GM21381 (cell line): ENCODE measurements at regions not wholly inside any gene's neighbourhood (a gene's known extent, or its start where the extent isn't known, plus 50 kb on each side); places are given as distances from the start of the nearest gene placed in this dataset.

Source experiments
- ATAC-seq: cut with Tn5 transposase; IDR thresholded peaks from one replicate; pipeline ENCODE4 v1.9.1; 2021; ENCODE audit warnings: mild to moderate bottlenecking, moderate library complexity; ENCODE audit not compliant: unreplicated experiment

DNA sequence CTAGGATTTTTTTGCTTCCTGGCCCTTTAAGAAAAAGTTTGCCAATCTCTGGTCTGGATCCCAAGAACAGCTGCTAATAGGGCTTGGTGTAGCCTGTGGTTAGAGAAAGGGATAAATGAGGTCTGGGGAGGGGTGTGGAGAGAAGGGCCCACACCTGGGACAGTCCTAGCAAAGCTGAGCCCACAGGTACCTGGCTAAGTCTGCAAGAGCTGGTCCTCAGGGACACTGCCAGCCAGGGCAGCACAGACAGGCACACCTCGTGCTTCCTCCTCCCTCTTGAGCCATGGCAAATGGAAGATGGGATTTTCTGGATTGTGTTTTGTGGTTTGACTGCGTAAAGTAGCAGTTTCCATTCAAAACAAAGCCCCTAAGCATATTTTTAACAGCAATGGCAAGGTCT is 217.5 kb downstream of the SOX9 start:
- no peak for ATAC-seq

DNA sequence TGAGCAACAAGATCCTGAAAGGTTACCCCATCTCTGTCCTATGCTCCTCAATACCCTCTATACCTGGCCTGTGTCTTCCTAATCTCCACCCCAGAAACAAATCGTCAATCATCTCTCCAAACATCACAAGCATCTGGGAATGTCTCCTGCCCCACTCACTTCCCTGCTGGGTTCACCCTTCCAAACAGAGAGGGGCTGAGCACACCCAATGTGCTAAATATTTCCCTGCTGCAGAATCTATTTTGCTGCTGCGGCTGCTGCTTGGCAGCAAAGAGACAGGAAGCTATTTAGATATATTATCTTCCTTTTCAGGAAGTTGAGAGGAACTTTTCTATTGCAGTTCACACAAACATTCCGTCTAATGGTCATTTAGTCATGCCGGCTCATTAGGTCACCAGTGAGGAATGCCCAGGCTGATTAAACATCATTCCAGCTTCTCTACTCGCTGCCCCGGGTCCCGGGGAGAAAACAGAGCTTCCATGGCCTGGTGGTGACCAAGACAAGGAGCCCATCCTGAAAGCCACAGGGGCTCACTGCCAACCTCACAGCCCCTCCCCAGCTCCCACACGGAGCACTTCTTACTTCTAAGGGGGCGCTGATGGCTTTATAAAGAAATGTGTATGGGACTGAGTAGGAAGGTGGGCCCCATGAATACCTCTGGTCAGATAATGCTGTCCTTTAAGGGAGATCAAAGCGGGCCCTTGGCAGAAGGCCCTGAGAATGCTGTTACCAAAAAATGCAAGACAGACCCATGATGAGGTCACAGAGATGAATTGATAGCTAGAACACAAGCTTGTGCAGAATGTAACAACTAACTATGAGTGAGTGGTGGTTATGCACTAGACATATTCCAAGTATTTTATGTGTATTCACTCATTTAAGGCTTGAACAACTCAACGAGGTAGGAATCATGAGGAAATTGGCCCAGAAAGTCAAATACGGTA is 218.3 kb downstream of the SOX9 start:
- no peak for ATAC-seq

DNA sequence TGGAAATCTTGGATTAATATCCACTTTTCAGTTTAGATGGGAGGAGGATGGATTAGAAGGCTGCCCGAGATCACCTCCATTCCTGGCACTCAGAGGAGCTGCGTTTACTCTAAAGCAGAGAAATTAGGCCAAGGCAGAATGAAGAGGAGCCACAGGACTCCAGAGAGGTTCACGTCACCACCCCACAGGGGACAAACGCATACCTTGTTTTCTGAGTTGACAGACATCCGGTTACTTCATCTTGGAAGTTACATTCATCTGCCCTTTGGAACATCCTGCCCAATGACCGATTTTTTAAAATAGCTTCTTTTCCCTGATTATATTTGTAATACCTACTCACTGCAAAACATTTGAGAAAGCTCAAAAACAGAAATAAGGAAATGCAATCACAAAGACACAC is 220.0 kb downstream of the SOX9 start:
- no peak for ATAC-seq

DNA sequence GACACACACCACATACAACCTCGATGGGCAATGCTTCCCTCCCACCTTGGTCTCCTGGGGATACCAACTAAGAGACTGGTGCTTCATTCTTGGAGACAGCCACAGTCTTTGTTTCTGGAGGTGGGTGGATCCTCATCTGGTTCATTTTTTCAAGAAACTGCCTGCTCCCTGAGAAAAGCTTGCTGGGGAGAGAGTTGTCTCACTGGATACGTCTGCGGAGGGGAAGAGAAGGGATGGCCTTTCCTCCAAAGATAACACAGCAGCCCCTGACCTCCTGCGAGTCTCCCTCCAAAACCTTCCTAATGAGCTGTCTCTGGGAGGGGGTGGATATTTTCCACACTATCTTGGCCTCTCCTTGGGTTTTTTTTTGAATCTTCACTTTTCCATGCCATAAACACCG is 221.2 kb downstream of the SOX9 start:
- no peak for ATAC-seq

DNA sequence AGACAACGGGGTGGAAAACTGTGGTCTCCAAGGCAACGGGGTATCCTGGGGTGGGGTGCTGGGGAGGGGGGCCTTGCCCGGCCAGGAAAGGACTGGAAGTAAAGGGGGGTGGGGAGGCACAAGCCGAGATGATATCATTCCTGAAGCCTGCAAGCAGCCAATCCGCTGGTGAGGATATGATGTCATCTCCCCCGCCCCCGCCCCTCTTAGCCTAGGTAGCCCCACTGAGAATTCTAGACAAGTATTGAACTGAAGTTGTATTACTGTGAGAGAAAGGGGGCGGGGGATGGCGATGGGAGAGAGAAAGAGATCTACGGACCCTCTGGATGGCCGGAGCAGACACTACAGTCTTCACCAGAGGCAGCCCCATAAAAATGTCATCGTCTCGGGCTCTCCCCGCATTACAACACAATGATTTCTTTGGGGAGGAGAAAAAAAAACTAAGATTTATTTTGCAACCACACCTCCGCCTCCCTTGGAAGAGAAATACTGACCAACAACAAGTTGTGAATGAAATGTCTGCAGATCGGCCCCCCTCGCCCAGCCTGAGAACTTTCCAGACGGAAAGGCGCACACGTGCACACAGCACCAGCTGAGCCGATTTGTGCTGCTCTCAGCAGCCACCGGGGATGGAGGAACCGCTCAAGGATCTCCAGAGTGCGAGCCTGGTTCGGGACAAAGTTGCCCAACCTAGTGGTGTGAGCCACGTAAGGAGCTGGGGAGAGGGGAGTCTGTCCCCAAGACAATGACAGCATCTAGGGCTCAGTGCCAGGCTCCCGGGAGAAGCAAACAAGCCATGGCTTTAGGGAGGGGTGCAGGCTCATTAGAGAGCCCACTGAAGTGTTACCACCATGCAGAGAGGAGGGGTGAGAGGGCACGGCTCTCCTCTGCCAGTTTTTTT is 222.1 kb downstream of the SOX9 start:
- no peak for ATAC-seq

DNA sequence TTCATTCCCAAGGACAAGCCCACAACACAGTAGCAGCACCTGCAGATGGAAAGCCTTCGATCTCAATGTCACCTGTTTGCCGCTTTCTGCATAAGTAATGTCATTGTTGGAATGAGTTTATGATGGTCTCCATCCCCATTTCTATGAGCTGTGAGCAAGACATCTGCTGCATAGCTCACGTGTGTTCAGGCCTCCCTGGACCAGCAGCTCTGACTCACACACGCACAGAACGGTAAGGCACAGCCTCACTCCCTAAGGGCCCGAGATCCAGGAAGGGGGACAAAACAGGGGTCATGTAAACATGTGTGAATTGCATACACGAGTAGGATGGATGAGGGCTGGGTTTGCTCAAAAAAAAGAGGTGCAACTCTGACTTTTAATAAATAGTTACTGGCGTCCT is 223.1 kb downstream of the SOX9 start:
- ATAC-seq = no peak

DNA sequence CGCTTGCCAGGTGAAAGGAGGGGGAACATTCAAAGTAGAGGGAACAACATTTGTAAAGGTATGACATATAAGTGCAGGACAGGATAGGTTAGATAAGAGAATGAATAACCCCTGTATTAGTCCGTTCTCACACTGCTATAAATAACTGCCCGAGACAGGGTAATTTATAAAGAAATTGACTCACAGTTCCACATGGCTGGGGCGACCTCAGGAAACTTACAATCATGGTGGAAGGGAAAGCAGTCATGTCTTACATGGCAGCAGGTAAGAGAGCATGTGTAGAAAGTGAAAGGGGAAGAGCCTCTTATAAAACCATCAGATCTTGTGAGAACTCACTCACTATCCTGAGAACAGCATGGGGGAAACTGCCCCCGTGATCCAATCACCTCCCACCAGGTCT is 223.8 kb downstream of the SOX9 start:
- ATAC-seq = no peak

DNA sequence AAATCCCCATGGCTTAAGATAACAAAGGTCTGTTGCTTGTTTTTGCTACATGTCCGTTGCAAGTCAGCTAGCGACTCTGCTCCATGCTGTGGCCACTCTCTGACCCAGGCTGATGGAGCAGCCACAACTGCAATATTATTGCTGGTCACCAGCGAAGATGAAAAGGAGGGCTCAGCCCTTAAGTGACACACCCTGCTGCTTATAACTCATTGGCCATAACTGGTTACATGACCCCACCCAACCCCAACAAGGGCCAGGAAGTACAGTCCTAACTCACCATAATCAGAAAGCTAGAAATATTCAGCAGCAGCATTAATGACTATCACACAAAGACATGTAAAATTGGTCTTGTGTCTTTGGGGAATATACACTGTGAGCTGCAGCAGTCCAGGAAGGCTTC is 224.3 kb downstream of the SOX9 start:
- ATAC-seq = no peak

DNA sequence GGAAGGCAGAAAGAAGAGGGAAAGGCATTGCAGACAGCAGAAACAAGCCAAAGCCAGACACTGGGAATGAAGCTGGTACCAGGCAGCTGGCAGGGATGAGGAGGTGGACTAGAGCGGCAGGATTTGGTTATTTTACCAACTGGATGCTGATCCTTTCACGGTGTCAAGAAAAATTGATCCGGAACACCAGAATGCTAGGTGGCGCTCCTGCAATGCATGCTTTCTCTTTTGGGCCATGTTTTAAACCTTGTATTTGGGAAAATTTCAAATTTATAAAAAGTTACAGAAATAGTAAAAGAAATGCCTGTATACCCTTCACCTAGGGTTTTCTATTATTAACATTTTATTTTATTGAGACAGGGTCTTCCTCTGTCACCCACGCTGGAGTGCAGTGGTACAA is 224.7 kb downstream of the SOX9 start:
- no peak for ATAC-seq

DNA sequence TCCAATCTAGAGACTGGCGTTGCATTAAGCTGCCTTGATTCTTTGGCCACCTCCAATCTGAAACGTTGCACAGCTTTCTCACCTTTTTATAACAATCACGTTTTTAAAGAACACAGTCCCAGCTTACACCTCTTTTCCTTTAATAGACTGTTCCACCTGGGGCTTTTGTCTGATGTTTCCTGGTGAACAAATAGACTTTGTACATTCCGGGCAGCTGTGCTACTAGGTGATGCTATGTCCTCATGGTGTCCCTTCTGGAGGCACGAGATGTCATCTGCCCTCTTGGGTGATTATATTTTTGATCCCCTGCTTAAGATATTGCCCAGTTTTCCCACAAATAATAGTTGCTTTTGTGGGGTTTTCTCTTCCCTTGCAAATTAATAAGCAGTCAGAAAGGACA is 225.5 kb downstream of the SOX9 start:
- no peak for ATAC-seq

DNA sequence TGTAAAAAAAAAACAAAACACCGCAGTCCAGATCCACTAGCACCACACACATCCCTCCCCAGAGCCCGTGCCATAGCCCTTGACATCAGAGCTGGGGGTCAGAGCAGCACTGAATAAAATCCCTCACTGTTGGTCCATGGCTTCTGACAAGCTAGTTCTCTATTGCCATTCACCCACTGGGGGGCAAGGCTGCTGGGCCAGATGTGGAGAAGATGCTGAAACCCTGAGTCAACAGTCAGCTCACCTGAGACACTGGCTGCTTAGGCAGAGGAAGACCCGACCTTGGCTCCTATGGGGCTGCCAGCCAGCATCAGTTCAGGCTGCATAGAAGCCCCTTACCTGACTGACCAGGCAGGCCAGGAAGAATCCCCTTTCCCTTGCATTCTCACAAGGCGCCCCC is 228.2 kb downstream of the SOX9 start:
- no peak for ATAC-seq

DNA sequence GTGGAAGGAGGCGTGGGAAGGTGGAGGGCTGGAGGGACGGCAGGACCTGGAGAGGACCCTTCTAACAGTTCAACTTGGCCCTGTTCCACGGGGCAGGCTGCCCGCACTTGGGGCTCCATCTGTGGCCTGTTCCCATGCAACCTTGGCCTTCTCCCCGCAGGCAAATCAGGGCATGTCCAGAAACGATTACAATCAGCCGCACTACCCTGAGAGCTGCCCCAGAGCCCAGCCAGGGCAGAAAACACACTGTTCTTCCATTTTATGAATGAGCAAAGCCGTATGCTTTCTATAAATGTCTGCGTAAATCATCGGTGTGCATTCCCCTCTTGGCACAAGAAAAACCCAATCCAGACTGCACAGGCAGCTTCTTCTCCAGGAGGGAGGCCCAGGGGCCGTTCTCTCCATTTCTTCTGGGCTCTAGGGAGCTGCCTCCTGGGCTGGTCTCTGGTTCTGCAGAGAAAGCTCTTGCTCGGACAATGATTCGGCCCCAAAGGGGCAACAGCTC is 228.7 kb downstream of the SOX9 start:
- ATAC-seq = no peak

DNA sequence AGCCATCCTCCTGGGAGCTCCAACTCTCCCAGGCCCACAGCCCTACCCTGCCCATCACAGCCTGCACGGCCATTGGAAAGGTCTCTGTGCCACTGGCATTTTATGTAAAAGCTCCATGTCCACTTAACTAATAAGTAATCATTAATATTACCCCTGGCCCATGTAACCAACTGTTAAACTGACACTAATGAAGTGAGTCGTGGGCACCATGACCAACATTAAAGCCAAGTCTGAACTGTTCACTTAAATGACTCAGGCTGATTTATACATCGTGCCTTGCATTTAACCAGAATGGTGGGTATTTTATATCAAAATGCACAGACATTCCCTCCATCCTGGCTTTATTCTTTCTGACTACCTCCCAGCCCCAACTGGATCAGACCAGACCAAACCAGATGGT is 229.3 kb downstream of the SOX9 start:
- ATAC-seq = no peak

DNA sequence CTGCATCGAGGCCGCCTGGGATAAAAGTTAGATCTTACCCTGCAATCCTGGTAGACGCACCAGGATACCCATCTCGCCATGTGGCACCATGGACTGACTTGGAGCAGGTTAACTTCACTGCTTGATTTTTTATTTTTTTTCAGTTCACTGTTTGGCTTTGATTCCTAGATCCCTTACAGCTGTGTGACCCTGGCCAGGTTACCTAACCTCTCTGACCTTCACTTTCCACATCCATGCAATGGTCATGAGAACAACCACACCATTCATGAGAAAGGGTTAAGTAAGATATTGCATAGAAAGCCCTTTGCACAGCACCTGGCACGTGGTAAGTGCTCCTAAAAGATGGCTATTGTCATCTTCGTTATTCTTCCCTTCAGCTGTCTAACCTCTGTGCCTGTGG is 230.5 kb downstream of the SOX9 start:
- no peak for ATAC-seq

DNA sequence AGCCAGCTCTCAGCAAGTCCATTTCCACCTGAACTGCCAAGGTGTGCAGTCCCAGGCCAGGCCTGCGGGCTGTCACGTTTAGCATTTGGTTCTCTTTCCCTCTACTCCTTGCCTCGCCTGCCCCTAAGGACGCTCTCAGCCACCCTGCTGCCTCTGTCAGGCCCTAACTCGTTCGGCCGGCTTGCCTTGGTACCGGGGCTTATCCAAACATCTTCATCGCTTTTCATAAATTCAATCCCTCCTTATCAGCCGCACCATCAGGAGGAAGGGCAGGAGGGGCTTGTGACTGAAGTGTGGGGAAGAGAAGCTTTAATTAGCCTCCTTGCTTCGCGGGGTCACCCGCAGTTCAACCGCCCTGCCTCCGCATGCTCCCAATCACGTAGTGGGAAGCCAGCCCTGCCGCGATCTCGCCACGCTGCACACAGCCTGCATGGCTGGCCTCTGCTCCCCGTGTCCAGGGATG is 231.1 kb downstream of the SOX9 start:
- ATAC-seq = no peak

DNA sequence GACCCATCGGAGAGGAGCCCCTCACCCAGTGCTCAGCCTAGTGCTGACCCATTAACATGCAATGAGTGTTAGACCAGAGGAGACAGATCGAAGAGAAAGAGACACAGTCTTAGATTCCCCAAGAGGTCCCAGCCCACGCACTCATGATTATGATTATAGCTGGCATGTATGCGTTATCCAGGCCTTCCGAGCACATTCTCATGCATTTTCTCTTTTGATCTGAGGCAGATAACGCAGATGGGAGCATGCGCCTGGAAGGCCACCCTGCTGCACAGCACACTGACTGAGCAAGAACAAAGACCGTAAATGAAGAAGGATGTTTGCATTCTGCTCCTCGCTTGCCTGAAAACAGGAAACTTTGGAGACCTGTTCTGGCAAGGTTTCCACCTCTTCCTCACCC is 232.7 kb downstream of the SOX9 start:
- no peak for ATAC-seq

DNA sequence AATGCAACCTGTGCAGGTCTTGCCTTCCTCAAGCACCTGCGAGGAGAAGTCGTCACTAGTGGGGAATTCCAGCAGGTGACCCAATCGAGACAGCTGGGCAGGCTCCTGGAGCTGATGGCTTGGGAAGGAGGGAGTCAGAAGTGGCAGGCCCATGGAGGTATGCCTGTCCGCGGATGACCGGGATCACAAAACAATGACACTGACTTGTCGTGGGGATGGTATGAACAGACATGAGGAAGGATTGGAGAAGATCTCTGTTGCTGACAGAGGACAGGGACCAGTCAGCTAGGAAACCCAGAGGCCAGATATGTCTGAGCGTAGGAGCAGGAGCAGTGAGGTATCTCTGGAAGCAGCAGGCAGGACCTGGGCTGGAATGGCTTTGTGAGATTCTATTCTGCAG is 233.3 kb downstream of the SOX9 start:
- no peak for ATAC-seq

DNA sequence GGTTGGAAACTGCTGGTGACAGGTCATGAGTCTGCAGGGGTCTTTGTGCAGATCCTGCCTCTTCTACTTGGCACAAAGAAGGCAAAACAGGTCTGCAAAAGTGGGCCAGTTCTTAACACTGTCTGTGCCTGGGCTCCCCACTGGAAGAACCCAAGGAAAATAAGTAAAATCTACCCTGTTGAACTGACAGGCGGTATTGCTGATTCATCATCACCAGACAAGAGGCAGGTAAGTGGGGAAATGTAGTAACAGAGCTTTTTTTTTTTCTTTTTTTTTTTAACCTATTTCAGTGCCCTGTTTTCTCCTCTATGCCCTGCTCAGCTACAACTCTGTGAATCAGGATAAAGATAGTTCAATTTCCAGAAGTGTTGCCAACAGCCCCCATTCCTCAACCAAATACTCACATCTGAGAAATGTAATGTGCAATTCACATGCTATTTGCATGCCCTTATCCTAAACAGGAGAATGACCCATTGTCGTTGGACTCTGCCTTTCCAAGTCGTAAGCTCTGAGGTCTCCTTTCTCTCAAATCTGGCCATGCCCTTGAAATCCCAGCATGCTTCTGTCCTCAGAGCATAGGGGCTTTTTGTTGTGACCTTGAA is 237.0 kb downstream of the SOX9 start:
- no peak for ATAC-seq

DNA sequence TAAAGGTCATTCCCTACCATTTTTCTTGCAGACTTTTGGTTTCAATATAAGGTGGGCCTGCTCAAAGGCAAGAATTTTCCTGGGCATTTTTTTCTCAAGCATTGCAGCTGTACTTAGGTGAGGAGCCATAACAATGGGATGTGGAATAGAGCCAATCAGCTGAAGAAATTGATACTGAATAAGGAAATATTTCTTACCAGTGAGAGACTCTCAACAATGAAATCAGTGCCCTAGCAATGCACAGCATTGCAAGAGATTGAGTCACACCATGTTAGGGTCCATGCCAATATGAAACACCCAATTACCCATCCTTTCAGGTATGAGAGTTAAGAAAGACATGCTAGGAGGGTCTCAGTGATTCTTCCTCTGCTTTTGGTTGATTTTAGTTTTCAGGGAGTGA is 237.6 kb downstream of the SOX9 start:
- no peak for ATAC-seq

DNA sequence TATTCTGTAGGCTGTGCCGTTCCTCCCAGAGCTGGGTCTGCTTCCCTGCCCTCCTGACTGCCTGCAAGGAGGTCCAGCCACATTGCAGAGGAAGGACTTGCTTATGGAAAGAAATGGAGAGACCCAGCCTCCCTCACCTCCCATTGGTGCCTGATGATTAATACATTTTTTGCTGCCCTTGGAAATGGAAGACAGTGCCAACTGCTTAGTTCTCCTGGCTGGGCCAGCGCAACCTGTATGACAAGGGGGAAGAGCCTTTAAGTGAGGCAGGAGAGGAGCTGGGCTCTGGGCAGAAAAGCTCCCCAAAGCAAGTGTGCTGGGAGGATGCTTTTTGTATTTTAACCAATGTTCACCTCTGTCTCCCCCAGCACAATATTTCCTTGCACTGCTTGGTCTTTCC is 238.5 kb downstream of the SOX9 start:
- no peak for ATAC-seq

DNA sequence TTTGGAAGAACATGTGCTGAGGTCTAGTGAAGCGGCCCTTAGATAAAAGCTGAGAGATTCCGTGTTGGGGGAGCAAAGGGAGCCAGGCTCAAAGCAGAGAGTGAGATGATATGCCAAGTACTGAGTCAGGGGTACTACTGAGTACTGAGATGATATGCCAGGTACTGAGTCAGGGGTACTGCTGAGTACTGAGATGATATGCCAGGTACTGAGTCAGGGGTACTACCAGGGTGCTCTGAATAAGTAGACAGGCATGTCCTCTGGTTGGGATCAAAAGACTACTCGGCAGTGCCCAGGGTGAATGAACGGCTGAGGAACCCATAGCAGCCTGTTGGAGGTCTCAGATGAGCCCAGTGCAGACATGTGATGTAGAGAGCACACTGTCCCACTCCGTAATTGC is 239.0 kb downstream of the SOX9 start:
- ATAC-seq = no peak
